ENCODE measurements at regions not wholly inside any gene's neighbourhood (a gene's known extent, or its start where the extent isn't known, plus 50 kb on each side); places are given as distances from the start of the nearest gene placed in this dataset.
"Not testable (repeated sequence)": the region's sequence is repeated elsewhere in the genome, so short reads cannot be mapped to it uniquely, and the experiment has no call there.

- not testable (repeated sequence) for TF ChIP-seq CTCF (IDR thresholded peaks at IDR 0.05; ENCODE audit: insufficient read depth, low read length, poor library complexity, severe bottlenecking); EZH2phosphoT487 (conservative IDR thresholded peaks at IDR 0.05; ENCODE audit: low read length)
Observed at GRCh38 chr3:81829272-81829671, 67.8 kb upstream of the GBE1 start.

Data from SU-DHL-6 (cell line).